H7 (cell line): ENCODE measurements at regions not wholly inside any gene's neighbourhood (a gene's known extent, or its start where the extent isn't known, plus 50 kb on each side); places are given as distances from the start of the nearest gene placed in this dataset.
"Not testable (repeated sequence)": the region's sequence is repeated elsewhere in the genome, so short reads cannot be mapped to it uniquely, and the experiment has no call there.

Experiments used
- DNase-seq: peaks from one replicate; pipeline ENCODE4 v3.0.0; 2012
- H3K27me3 ChIP-seq: 2 replicates; pipeline ENCODE4 v1.6.0; 2011; ENCODE audit warnings: mild to moderate bottlenecking, low read length; ENCODE audit not compliant: control insufficient read depth, insufficient read depth
- H3K36me3 ChIP-seq: replicated peaks from 2 replicates; pipeline ENCODE4 v1.5.1; 2011; ENCODE audit warnings: low read length; ENCODE audit not compliant: control insufficient read depth, insufficient read depth
- H3K4me3 ChIP-seq: 2 replicates; pipeline ENCODE4 v1.5.1; 2011; ENCODE audit warnings: low read depth, mild to moderate bottlenecking, control low read depth, low read length, moderate library complexity; ENCODE audit not compliant: insufficient read depth

- DNase-seq = no peak
- Histone ChIP-seq H3K36me3 (no peaks in the 10 kb centered on the region), H3K4me3 (no peak overlapping the region), H3K27me3 (no peaks in the 10 kb centered on the region)
These were observed 54.4 kb upstream of the BMP4 start for GRCh38 chr14:54010981-54011380.

GRCh38 chr14:54023027-54023426, 66.4 kb upstream of the BMP4 start:
- no peak overlapping the region for H3K4me3 ChIP-seq
- DNase-seq = no peak
- no peaks in the 10 kb centered on the region for H3K36me3 ChIP-seq
- H3K27me3 ChIP-seq = no peaks in the 10 kb centered on the region

GRCh38 chr14:54025661-54026060, 69.0 kb upstream of the BMP4 start:
- no peaks in the 10 kb centered on the region for H3K36me3 ChIP-seq
- no peaks in the 10 kb centered on the region for H3K27me3 ChIP-seq
- H3K4me3 ChIP-seq = no peak overlapping the region
- DNase-seq = no peak

GRCh38 chr14:54026671-54027070, 70.0 kb upstream of the BMP4 start:
- DNase-seq = no peak
- H3K27me3 ChIP-seq = no peaks in the 10 kb centered on the region
- no peak overlapping the region for H3K4me3 ChIP-seq
- H3K36me3 ChIP-seq = no peaks in the 10 kb centered on the region

- H3K4me3 ChIP-seq, H3K36me3 ChIP-seq, H3K27me3 ChIP-seq, DNase-seq: not testable (repeated sequence)
These were observed 74.4 kb upstream of the BMP4 start for GRCh38 chr14:54030996-54031395.

- not testable (repeated sequence) for H3K4me3 ChIP-seq, H3K36me3 ChIP-seq, DNase-seq, H3K27me3 ChIP-seq
These were observed 76.7 kb upstream of the BMP4 start for GRCh38 chr14:54033285-54033684.

GRCh38 chr14:54038724-54039123, 82.1 kb upstream of the BMP4 start:
- no peak overlapping the region for H3K4me3 ChIP-seq
- no peaks in the 10 kb centered on the region for H3K36me3 ChIP-seq
- H3K27me3 ChIP-seq = no peaks in the 10 kb centered on the region
- no peak for DNase-seq

GRCh38 chr14:54039311-54039710, 82.7 kb upstream of the BMP4 start:
- H3K27me3 ChIP-seq = no peaks in the 10 kb centered on the region
- DNase-seq = no peak
- H3K4me3 ChIP-seq = no peak overlapping the region
- H3K36me3 ChIP-seq = no peaks in the 10 kb centered on the region

- no peak for DNase-seq
- H3K36me3 ChIP-seq = no peaks in the 10 kb centered on the region
- no peak overlapping the region for H3K4me3 ChIP-seq
- no peaks in the 10 kb centered on the region for H3K27me3 ChIP-seq
These were observed 84.2 kb upstream of the BMP4 start for GRCh38 chr14:54040846-54041245.

GRCh38 chr14:54046250-54046649, 89.6 kb upstream of the BMP4 start:
- H3K27me3 ChIP-seq = no peaks in the 10 kb centered on the region
- no peak overlapping the region for H3K4me3 ChIP-seq
- DNase-seq = no peak
- no peaks in the 10 kb centered on the region for H3K36me3 ChIP-seq

- Histone ChIP-seq H3K27me3 (no peaks in the 10 kb centered on the region), H3K36me3 (no peaks in the 10 kb centered on the region), H3K4me3 (no peak overlapping the region)
- DNase-seq = no peak
These were observed 91.2 kb upstream of the BMP4 start for GRCh38 chr14:54047645-54048308.

- DNase-seq = no peak
- Histone ChIP-seq H3K4me3 (no peak overlapping the region), H3K27me3 (no peaks in the 10 kb centered on the region), H3K36me3 (no peaks in the 10 kb centered on the region)
These were observed 91.7 kb upstream of the BMP4 start for GRCh38 chr14:54048311-54048710.

GRCh38 chr14:54048736-54049135, 92.1 kb upstream of the BMP4 start:
- Histone ChIP-seq H3K27me3 (no peaks in the 10 kb centered on the region), H3K36me3 (no peaks in the 10 kb centered on the region), H3K4me3 (no peak overlapping the region)
- no peak for DNase-seq

GRCh38 chr14:54050759-54051158, 94.1 kb upstream of the BMP4 start:
- no peaks in the 10 kb centered on the region for H3K36me3 ChIP-seq
- no peak for DNase-seq
- no peak overlapping the region for H3K4me3 ChIP-seq
- no peaks in the 10 kb centered on the region for H3K27me3 ChIP-seq

- Histone ChIP-seq H3K36me3 (no peaks in the 10 kb centered on the region), H3K27me3 (no peaks in the 10 kb centered on the region), H3K4me3 (no peak overlapping the region)
- no peak for DNase-seq
These were observed 96.2 kb upstream of the BMP4 start for GRCh38 chr14:54052696-54053385.

GRCh38 chr14:54053386-54053745, 96.7 kb upstream of the BMP4 start:
- Histone ChIP-seq H3K27me3 (no peaks in the 10 kb centered on the region), H3K36me3 (no peaks in the 10 kb centered on the region), H3K4me3 (no peak overlapping the region)
- DNase-seq = no peak
